Keratinocyte (primary cell): ENCODE measurements at regions not wholly inside any gene's neighbourhood (a gene's known extent, or its start where the extent isn't known, plus 50 kb on each side); places are given as distances from the start of the nearest gene placed in this dataset.

Experiments
- CTCF ChIP-seq, 3 experiments: IDR thresholded peaks in 1 of 3; conservative IDR thresholded peaks in 1 of 3; optimal IDR thresholded peaks in 1 of 3; 2 replicates in 2 of 3; 3 replicates in 1 of 3; pipeline versions ENCODE3 to v1.5.1; 2011; ENCODE audit warnings: low read length in 3 of 3, mild to moderate bottlenecking in 3 of 3, moderate library complexity in 2 of 3, control low read depth in 1 of 3, inconsistent platforms in 1 of 3; ENCODE audit not compliant: insufficient read depth in 2 of 3; ENCODE audit errors: extremely low read depth in 1 of 3
- EZH2 ChIP-seq: IDR thresholded peaks from one replicate; pipeline ENCODE4 v1.6.1; 2012; ENCODE audit warnings: inconsistent platforms, mild to moderate bottlenecking, low read length, moderate library complexity

- TF ChIP-seq CTCF (optimal IDR thresholded peaks at IDR 0.05 in 1 of 3, IDR thresholded peaks at IDR 0.05 in 1 of 3, conservative IDR thresholded peaks at IDR 0.05 in 1 of 3; ENCODE audit: extremely low read depth in 1 of 3, insufficient read depth in 2 of 3, low read length in 3 of 3), result no peak
- no peak for TF ChIP-seq EZH2
These were observed 128.6 kb upstream of the IQSEC1 start for GRCh38 chr3:13201851-13202250.
